ENCODE measurements at regions not wholly inside any gene's neighbourhood (a gene's known extent, or its start where the extent isn't known, plus 50 kb on each side); places are given as distances from the start of the nearest gene placed in this dataset.
"Not testable (repeated sequence)": the region's sequence is repeated elsewhere in the genome, so short reads cannot be mapped to it uniquely, and the experiment has no call there.

GRCh38 chrX:131830400-131831184 lies 192.5 kb upstream of the STK26 start:
- no peak for DNase-seq

DNA sequence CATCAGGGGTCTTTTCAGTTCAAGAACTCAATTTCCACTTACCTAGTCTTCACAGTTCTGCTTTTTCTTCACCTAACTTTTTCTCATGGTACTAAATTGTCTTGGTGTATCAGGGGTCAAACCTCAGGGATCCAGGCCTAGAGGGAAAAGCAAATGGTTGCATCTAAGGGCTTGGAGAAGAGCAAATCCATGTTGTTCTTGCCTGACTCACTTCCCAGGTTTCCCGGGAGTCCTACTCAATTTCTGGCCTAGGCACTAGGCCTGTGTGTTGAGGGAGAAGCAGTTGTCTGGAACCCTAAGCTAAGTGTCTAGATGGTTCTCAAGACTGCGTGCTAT lies 191.9 kb upstream of the STK26 start:
- DNase-seq: no peak

GRCh38 chrX:131836161-131836560 lies 186.9 kb upstream of the STK26 start:
- no peak for DNase-seq

DNA sequence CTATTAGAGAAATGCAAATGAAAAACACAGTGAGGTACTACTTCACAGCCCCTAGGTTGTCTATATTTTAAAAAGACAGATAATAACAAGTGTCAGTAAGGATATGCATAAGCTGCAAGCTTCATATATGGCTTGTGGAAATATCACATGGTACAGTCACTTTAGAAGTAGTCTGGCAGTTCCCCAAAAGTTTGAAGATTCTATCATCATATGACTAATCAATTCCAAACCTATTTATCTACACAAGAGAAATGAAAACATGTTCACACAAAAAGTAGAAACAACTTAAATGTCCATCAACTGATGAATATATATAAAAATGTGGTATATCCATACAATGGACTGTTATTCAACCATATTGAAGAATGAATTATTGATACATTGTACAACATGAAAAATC lies 185.8 kb upstream of the STK26 start:
- no peak for DNase-seq

DNA sequence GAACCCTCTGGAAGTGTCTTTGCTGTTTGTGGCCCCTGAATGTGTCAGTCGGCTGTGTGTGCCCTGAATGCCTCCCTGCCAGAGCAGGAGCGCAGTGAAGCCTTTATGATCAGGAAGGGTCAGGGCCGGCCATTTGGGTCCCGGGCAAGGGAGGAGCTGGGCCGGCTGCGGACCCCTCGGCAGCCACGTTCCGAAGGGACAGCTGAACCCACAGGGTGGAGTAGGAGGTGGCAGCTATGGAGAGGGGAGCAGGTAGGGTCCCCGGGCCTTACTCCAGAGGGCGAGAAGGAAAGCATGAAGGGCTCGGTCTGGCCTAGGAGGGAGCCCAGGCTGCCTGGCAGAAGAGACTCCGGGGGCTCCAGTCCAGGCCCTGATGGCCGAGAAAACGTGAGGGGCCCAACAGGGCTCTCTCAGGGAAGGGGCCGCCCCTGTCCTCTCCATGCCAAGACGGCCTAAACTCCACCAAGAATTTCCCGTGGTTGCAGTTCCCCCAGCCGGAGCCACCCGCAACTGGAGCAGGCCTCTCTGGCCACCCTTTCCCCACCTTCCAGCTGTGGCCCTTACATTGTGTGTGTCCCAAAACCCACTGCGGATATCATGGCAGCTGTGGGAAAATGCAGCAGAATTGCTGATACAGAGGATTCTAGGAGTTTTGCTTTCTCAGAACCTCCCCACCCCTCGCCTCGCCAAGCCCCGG lies 182.2 kb upstream of the STK26 start:
- DNase-seq: no peak

GRCh38 chrX:131841496-131842437 lies 181.3 kb upstream of the STK26 start:
- DNase-seq: no peak

GRCh38 chrX:131843987-131844386 lies 179.1 kb upstream of the STK26 start:
- no peak for DNase-seq

- DNase-seq: no peak
Measured at GRCh38 chrX:131845201-131845600, 177.9 kb upstream of the STK26 start.

- no peak for DNase-seq
Measured at GRCh38 chrX:131845771-131846170, 177.3 kb upstream of the STK26 start.

DNA sequence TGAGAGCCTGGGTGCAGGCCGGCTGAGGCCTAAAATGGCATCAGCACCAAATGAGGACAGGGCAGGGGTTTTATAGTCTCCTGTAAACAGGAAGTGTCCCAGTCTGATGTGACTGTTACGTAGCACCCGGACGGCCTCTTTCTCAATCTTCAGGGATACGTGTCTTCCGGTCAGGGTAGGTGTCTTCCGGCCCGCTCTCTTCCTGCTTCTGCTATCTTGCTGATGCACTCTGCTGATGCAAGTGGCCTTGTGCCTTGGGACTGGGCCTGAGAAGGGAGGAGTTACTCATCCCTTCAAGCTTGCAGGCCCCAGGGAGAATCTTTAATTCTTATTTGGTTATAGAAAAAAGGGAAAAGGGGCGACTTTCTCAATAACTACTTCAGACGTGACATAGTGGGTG lies 172.1 kb upstream of the STK26 start:
- DNase-seq: not testable (repeated sequence)

- no peak for DNase-seq
Measured at GRCh38 chrX:131853440-131853839, 169.7 kb upstream of the STK26 start.

DNA sequence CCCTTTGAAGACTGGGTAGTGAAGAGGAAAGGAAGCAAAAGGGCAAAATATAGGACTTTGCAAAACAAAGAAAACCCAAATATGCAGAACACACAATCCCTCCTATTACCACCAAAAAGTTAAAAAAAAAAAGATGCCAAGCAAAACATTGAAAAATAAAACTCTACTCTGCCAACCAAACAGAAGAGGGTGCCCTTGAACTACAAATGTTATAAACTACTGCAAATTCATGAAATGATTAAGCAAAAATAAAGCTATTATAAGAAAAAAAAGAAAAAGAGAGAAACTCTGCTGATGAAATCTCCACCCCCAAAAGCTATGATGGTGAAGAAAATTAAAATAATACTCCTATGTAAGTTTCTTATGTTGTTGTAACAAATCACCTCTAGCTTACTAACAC lies 168.5 kb upstream of the STK26 start:
- DNase-seq: no peak

GRCh38 chrX:131861088-131861787 lies 161.9 kb upstream of the STK26 start:
- no peak for DNase-seq

DNA sequence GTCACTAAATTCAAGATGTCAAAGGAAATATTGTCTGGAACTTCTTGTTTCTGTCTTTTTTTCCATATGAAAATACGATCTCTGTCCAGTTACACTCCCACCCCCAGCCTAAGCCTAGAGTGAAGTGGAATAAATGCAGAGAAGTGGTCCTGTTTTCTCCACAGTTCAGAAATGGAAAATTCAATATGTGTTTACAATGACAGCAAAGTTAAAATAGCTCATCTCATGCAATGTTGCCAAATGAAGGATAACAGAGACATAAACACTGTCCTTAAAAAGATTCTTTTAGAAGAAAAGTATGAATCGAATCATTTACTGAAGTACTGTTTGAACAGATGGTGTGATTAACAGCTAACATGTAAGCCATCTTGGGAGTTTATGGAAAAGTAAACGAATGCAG lies 160.8 kb upstream of the STK26 start:
- no peak for DNase-seq

- no peak for DNase-seq
Measured at GRCh38 chrX:131869182-131869581, 153.9 kb upstream of the STK26 start.

DNA sequence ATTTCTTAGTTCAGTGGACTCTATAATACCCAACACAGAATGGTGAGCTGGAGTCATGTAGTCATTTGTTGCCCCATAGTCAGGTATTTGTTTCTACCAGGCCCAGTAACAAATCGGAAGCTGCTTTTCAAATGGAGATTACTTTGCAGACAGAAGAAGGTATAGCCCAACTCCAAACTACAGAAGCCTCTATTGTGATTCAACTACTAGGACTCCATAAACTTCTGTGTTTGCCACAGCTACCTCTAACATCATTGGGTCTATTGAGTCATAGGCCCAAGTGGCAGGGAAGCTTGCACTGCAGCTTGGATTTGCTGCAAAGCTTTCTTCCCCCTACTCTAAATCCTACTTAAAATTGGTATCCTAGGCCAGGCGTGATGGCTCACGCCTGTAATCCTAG lies 148.8 kb upstream of the STK26 start:
- no peak for DNase-seq

DNA sequence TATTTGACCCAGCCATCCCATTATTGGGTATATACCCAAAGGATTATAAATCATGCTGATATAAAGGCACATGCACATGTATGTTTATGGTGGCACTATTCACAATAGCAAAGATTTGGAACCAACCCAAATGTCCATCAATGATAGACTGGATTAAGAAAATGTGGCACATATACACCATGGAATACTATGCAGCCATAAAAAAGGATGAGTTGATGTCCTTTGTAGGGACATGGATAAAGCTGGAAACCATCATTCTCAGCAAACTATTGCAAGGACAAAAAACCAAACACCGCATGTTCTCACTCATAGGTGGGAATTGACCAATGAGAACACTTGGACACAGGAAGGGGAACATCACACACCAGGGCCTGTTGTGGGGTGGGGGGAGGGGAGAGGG lies 147.3 kb upstream of the STK26 start:
- not testable (repeated sequence) for DNase-seq

- DNase-seq: no peak
Measured at GRCh38 chrX:131881194-131881593, 141.9 kb upstream of the STK26 start.

- DNase-seq: not testable (repeated sequence)
Measured at GRCh38 chrX:131885042-131885441, 138.1 kb upstream of the STK26 start.

- not testable (repeated sequence) for DNase-seq
Measured at GRCh38 chrX:131893857-131894256, 129.2 kb upstream of the STK26 start.

GRCh38 chrX:131894995-131895394 lies 128.1 kb upstream of the STK26 start:
- no peak for DNase-seq

DNA sequence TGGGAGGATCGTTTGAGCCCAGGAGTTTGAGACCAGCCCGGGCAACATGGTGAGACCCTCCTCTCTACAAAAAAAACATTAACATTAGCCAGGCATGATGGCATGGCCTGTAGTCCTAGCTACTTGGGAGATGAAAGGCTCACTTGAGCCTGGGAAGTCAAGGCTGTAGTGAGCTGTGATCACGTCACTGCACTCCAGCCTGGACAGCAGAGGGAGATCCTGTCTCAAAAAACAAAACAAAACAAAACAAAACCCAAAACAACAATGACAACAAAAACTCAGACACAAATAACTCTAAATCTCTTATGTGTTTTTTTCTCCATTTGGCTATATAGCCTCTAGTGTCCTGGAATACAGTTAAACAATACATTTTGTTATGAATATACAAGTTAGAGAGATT lies 127.3 kb upstream of the STK26 start:
- no peak for DNase-seq

DNA sequence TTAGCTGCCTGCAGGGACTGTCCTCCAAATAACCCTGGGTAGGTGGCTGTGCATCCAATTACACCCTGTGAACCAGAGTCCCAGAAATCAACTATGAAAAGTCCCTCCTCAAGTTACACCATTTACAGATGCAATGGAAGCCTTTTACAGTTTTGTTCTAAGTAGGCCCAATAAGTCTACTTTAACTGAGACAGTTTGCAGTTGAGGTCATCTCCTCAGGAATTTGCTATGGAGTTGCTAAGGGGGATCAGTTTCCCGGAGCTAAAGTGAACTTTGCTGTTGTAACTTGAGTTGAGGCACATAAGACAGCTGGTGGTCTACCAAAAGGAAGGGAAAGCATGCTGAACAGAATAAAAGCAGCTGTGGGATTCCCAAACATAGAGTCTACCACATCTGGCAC lies 121.6 kb upstream of the STK26 start:
- DNase-seq: no peak
